DND-41 (cell line): ENCODE measurements at regions not wholly inside any gene's neighbourhood (a gene's known extent, or its start where the extent isn't known, plus 50 kb on each side); places are given as distances from the start of the nearest gene placed in this dataset.

ENCODE experiments used
- CTCF ChIP-seq: IDR thresholded peaks from 2 replicates; pipeline ENCODE4 v1.5.1; 2012; ENCODE audit warnings: borderline replicate concordance, low read length, moderate library complexity, mild to moderate bottlenecking; ENCODE audit not compliant: poor library complexity, severe bottlenecking; ENCODE audit errors: extremely low read depth
- EZH2 ChIP-seq: IDR thresholded peaks from 3 replicates; pipeline ENCODE4 v1.6.1; 2012; ENCODE audit warnings: borderline replicate concordance, low read depth, mild to moderate bottlenecking, moderate library complexity, low read length, inconsistent platforms; ENCODE audit not compliant: severe bottlenecking

- no peak for TF ChIP-seq CTCF
- TF ChIP-seq EZH2, result no peak
Observed at GRCh38 chrX:94612140-94612539, 938.1 kb downstream of the FAM133A start.
